Heart left ventricle (tissue), 13 donors: ENCODE measurements at regions not wholly inside any gene's neighbourhood (a gene's known extent, or its start where the extent isn't known, plus 50 kb on each side); places are given as distances from the start of the nearest gene placed in this dataset.

Source experiments
- CTCF ChIP-seq, 12 donors: fragments of 200-600 bp; sonication (generic) in 4 of 12; IDR thresholded peaks; one replicate each; pipeline versions ENCODE4 v1.5.0 to v1.8.0; 2018 to 2022; ENCODE audit warnings: antibody characterized with exemption in 12 of 12, mild to moderate bottlenecking in 5 of 12
- POLR2A ChIP-seq, 2 donors: fragments of 450-650 bp; IDR thresholded peaks; one replicate each; pipeline ENCODE4 v1.6.1; 2017; ENCODE audit warnings: antibody characterized with exemption in 2 of 2, mild to moderate bottlenecking in 2 of 2, moderate library complexity in 2 of 2
- donor health status: ischemic (EF 13 %, LVEDD 7.1; RV severe dilation, severe dysfunction).
- donor health status: DM: no; HTN: yes; CAD: no.
- donor health status: DM: no; HTN: no; CAD: no.
- donor health status: ischemic (EF 25% LVEDD 6.9; RV normal size, moderate dysfunction).
- donor health status: ischemic (EF 25% LVEDD 5.7; RV mildly dilated, moderate dysfunction).
- donor health status: ischemic (EF 35%, LVEDD 5.7; RV mildly dilated, moderate dysfunction).
- donor health status: nonischemic (EF 11% LVEDD 7.7; RV severe dilation, severe dysfunction).
- donor health status: DM: yes; HTN: yes; CAD: no.
- donor health status: PGD.
- donor health status: ischemic (EF 29% LVEDD 5.4; RV normal size, mild dysfunction).
- donor health status: nonischemic (EF 23%, LVEDD 6.1; RV moderate dilation, normal function).

DNA sequence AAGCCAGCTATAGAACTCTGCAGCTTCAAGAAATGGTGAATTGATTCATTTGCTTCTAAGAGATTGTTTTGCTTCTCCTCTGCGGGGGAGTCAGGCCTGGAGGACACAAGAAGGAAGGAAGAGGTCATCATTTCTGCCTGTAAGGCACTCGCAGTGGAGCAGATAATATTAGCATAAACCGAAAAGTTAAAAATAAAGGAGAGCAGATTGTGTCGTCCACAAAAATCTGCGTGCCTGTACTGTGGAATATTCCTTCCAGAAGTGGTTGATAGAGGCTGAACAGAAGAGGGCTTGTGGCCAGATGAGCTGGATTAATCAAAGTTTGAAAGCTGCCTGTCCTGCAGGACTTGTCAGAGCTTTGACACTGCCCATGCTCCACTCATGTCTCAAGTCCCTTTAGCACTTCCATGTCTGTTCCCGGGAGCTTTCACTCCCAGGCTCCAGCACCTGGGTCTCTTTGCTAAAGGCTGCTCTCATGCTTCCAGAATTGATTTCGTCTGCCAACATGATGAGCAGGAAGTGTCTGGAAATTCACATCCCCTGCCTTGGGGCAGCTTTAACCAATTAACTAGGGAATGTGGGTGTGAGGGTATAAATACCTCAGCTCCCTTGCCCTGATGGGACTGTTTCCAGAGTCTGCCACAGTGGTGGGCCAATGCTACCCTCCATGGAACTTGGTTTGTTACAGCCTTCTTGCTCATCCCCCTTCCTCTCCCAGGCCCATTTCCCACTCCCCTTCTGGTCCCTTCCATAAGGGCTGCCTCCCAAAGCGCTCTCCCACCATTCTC lies 65.1 kb upstream of the STX16 start:
- TF ChIP-seq CTCF (IDR thresholded peaks at IDR 0.05) (no peak), POLR2A (IDR thresholded peaks at IDR 0.05) (no peak)
